ENCODE measurements at regions not wholly inside any gene's neighbourhood (a gene's known extent, or its start where the extent isn't known, plus 50 kb on each side); places are given as distances from the start of the nearest gene placed in this dataset.

GRCh38 chr12:102564026-102564425 lies 83.7 kb upstream of the IGF1 start:
- no peak for TF ChIP-seq SP1 (IDR thresholded peaks at IDR 0.05)
- TF ChIP-seq BHLHE40 (IDR thresholded peaks at IDR 0.05; ENCODE audit: borderline replicate concordance): no peak
- TF ChIP-seq FOXA1 (IDR thresholded peaks at IDR 0.05): no peak
- TF ChIP-seq ELF4 (IDR thresholded peaks at IDR 0.05): no peak
- TF ChIP-seq FOXM1 (IDR thresholded peaks at IDR 0.05; ENCODE audit: borderline replicate concordance): no peak
- TF ChIP-seq TARDBP (IDR thresholded peaks at IDR 0.05): no peak
